Prostate gland (tissue), 2 donors: ENCODE measurements at regions not wholly inside any gene's neighbourhood (a gene's known extent, or its start where the extent isn't known, plus 50 kb on each side); places are given as distances from the start of the nearest gene placed in this dataset.

Experiments used
- DNase-seq: peaks from one replicate; pipeline ENCODE4 v3.0.0-alpha.2; 2019; ENCODE audit warnings: low spot score
- H3K27ac ChIP-seq, 2 donors: fragments of 200-600 bp; sonication (generic); 2 replicates each; pipeline ENCODE4 v1.5.1; 2017 to 2019
- H3K27me3 ChIP-seq: fragments of 200-600 bp; sonication (generic); replicated peaks from 2 replicates; pipeline ENCODE4 v1.5.1; 2019; ENCODE audit not compliant: insufficient read depth
- H3K36me3 ChIP-seq, 2 donors: fragments of 200-600 bp; sonication (generic); 1 replicate in 1 of 2; 2 replicates in 1 of 2; pipeline versions ENCODE4 v1.5.1 to v1.8.1; 2017 to 2019
- H3K4me1 ChIP-seq: fragments of 200-600 bp; sonication (generic); replicated peaks from 2 replicates; pipeline ENCODE4 v1.5.1; 2019
- H3K4me3 ChIP-seq, 2 donors: fragments of 200-600 bp; sonication (generic); 2 replicates each; pipeline ENCODE4 v1.5.1; 2017 to 2019
- H3K9me3 ChIP-seq: fragments of 200-600 bp; sonication (generic); 2 replicates; pipeline ENCODE4 v1.5.1; 2017
- CTCF ChIP-seq, 4 experiments: fragments of 200-600 bp in 2 of 4; fragments of 450-650 bp in 2 of 4; sonication (generic) in 2 of 4; IDR thresholded peaks; 1 replicate in 3 of 4; 2 replicates in 1 of 4; pipeline ENCODE4 v1.5.1; 2016 to 2019; ENCODE audit warnings: antibody characterized with exemption in 4 of 4, mild to moderate bottlenecking in 2 of 4, moderate library complexity in 2 of 4
- POLR2A ChIP-seq: fragments of 450-650 bp; IDR thresholded peaks from one replicate; pipeline ENCODE4 v1.6.1; 2016; ENCODE audit warnings: antibody characterized with exemption, mild to moderate bottlenecking
- POLR2AphosphoS5 ChIP-seq: sonication (generic); formaldehyde crosslinking; IDR thresholded peaks from one replicate; pipeline ENCODE4 v1.6.1; 2017; ENCODE audit warnings: antibody characterized with exemption
- WGBS: methylation state at CpG from one replicate; pipeline ENCODE4 v1.1.5; 2018; 5-methylcytosine and 5-hydroxymethylcytosine counted together
- intact Hi-C: fragments of 100-400 bp; cut with DNase I; formaldehyde crosslinking; loops from one replicate; pipeline ENCODE4 v1.14.2; 2022
- small RNA-seq, 2 donors: library from RNA; depleted of rRNA; stranded (forward); fragments of <200 nt; gene quantifications; one replicate each; pipeline ENCODE3, GENCODE V24; 2016

DNA sequence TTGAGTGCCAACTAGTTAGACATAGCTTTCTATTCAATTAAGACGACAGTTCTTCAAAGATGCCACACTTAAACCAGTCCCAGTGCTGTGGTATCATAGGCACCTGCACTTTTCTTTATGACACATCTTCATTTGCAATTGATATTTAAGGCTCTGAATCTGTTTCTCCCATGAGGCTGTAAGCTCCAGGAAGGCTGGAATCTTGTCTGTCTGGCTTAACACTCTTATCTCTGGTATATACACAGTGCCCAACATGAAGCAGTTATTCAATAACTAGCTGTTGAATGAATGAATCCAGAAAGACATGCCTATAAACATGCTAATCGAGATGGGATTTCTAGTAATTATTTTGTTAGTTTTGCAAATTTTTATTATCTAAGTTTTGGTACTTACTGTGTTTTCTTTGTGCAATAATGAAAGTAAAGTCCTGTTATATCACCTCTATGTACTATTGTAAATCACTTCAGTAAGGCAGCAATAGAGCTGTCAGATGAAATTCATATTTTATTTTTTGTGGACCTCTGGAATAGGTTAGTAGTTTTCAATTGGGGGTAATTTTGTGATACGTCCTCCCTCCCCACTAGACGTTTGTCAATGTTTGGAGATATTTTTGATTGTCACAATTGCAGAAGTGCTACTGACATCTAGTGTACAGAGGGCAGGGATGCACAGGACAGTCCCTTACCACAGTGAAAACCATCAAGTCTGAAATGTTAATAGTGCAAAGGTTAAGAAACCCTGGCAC, 51.3 kb upstream of the STEAP4 start:
- Histone ChIP-seq H3K27me3 (no peaks in the 10 kb centered on the region), H3K9me3 (no peaks in the 10 kb centered on the region), H3K36me3 (no peaks in the 10 kb centered on the region), H3K4me3 (no peak overlapping the region), H3K4me1 (no peaks in the 10 kb centered on the region), H3K27ac (no peak overlapping the region)
- 38% methylated on average over 4 of the region's 4 CpGs for WGBS
- DNase-seq = no peak
- peak in 3 of 4 experiments; percentile 10 to 50 (median 47) for TF ChIP-seq CTCF (IDR thresholded peaks at IDR 0.05)
- no peak for TF ChIP-seq POLR2A
- intact Hi-C loops = no loop called here

DNA sequence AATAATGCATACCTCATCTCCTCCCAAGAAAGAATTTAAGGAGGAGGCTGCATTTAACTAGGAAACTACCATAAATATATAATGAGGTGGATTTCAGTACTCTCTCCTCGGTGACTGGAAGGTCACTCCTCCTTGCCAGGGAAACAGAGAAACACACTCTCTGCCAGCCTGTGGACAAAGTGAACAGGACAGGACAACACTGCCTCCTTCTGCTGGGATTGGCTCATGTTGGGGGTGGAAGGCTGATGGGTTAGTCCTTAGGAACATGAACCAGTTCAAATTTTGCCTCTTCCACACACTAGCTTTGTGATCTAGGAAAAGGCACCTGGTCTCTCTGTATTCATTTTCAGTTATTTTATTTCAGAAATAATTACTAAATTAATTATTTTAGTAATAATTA, 50.6 kb upstream of the STEAP4 start:
- H3K9me3 ChIP-seq = no peaks in the 10 kb centered on the region
- no peak overlapping the region for H3K27ac ChIP-seq
- no peak overlapping the region for H3K4me3 ChIP-seq
- H3K4me1 ChIP-seq = no peaks in the 10 kb centered on the region
- WGBS = 40% methylated on average over 1 of the region's 1 CpG
- H3K36me3 ChIP-seq = no peaks in the 10 kb centered on the region
- no peaks in the 10 kb centered on the region for H3K27me3 ChIP-seq
- intact Hi-C loops = no loop called here
- TF ChIP-seq POLR2A = no peak
- no peak for TF ChIP-seq POLR2AphosphoS5
- TF ChIP-seq CTCF (IDR thresholded peaks at IDR 0.05) = peak in 2 of 4 experiments; percentile 32 to 44
- peak; percentile 16 for DNase-seq

Small RNAs in the stretch of these regions (small RNA-seq; reads per million reads assigned to genes)
- gene EIF4A1P13 = 0 reads per million in 2 donors
- 0 reads per million in 2 donors for gene RF00272
